ENCODE measurements at regions not wholly inside any gene's neighbourhood (a gene's known extent, or its start where the extent isn't known, plus 50 kb on each side); places are given as distances from the start of the nearest gene placed in this dataset.

DNA sequence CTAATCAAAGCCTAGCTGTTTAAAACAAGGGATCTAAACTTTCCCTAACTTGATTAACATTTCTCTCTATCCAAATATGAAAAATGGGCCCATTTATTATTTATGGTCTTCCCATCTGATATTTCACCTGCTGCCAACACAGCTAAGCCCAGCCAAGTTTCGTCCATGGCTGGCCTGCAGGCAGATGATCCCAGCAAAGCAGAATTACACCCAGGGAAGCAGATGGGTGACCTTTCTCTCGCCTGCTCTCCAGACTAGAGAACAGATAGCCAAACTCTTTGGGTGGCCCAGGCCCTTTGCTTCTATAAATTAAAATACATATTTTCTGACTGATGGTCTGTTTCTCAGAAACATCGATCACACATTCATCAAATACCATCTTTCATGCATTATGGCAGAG is 1038.8 kb downstream of the AGBL1 start:
- no peak overlapping the region for H3K27ac ChIP-seq (ENCODE audit: low read depth)
- H4K20me1 ChIP-seq (replicated peaks; ENCODE audit: insufficient read depth) = no peaks in the 10 kb centered on the region
- H3K4me1 ChIP-seq (ENCODE audit: insufficient read depth) = no peaks in the 10 kb centered on the region
- Mint-ChIP-seq H3K36me3 (ENCODE audit: low read depth) (no peaks in the 10 kb centered on the region), H3K9me3 (no peaks in the 10 kb centered on the region), H3K4me3 (no peak overlapping the region), H3K4me1 (no peaks in the 10 kb centered on the region), H3K27me3 (ENCODE audit: insufficient read depth, low read depth, poor library complexity) (no peaks in the 10 kb centered on the region), H3K27ac (no peak overlapping the region)
- peaks cover 7% of the 10 kb centered on the region; the same call in 1 of the 2 replicates for H3K9me2 ChIP-seq (ENCODE audit: insufficient read depth)
- no peaks in the 10 kb centered on the region for H3K27me3 ChIP-seq (ENCODE audit: insufficient read depth)
- no peaks in the 10 kb centered on the region for H3F3A ChIP-seq (replicated peaks; ENCODE audit: low read depth)
- H3K36me3 ChIP-seq (ENCODE audit: insufficient read depth) = no peaks in the 10 kb centered on the region
- no peak overlapping the region for H3K4me3 ChIP-seq
- no peak; the same call in 1 of the 3 replicates for ATAC-seq
- H2AFZ ChIP-seq = no peak overlapping the region
- TF ChIP-seq REST (IDR thresholded peaks at IDR 0.05; ENCODE audit: unreplicated experiment) = no peak
- no peak for TF ChIP-seq JUNB (IDR thresholded peaks at IDR 0.05; ENCODE audit: unreplicated experiment)
- TF ChIP-seq ZNF331 (CRISPR knock-in tag; IDR thresholded peaks at IDR 0.05; ENCODE audit: low read depth) = no peak
- no peak for TF ChIP-seq EZH2phosphoT487 (IDR thresholded peaks at IDR 0.05; ENCODE audit: unreplicated experiment)
- no peak for DNase-seq (ENCODE audit: low spot score)
- H3K79me2 ChIP-seq (replicated peaks; ENCODE audit: insufficient read depth) = no peaks in the 10 kb centered on the region
- H3K4me2 ChIP-seq = no peak overlapping the region

- ATAC-seq = no peak
- no peak overlapping the region for H3K27ac Mint-ChIP-seq
- TF ChIP-seq, protein P1, sequence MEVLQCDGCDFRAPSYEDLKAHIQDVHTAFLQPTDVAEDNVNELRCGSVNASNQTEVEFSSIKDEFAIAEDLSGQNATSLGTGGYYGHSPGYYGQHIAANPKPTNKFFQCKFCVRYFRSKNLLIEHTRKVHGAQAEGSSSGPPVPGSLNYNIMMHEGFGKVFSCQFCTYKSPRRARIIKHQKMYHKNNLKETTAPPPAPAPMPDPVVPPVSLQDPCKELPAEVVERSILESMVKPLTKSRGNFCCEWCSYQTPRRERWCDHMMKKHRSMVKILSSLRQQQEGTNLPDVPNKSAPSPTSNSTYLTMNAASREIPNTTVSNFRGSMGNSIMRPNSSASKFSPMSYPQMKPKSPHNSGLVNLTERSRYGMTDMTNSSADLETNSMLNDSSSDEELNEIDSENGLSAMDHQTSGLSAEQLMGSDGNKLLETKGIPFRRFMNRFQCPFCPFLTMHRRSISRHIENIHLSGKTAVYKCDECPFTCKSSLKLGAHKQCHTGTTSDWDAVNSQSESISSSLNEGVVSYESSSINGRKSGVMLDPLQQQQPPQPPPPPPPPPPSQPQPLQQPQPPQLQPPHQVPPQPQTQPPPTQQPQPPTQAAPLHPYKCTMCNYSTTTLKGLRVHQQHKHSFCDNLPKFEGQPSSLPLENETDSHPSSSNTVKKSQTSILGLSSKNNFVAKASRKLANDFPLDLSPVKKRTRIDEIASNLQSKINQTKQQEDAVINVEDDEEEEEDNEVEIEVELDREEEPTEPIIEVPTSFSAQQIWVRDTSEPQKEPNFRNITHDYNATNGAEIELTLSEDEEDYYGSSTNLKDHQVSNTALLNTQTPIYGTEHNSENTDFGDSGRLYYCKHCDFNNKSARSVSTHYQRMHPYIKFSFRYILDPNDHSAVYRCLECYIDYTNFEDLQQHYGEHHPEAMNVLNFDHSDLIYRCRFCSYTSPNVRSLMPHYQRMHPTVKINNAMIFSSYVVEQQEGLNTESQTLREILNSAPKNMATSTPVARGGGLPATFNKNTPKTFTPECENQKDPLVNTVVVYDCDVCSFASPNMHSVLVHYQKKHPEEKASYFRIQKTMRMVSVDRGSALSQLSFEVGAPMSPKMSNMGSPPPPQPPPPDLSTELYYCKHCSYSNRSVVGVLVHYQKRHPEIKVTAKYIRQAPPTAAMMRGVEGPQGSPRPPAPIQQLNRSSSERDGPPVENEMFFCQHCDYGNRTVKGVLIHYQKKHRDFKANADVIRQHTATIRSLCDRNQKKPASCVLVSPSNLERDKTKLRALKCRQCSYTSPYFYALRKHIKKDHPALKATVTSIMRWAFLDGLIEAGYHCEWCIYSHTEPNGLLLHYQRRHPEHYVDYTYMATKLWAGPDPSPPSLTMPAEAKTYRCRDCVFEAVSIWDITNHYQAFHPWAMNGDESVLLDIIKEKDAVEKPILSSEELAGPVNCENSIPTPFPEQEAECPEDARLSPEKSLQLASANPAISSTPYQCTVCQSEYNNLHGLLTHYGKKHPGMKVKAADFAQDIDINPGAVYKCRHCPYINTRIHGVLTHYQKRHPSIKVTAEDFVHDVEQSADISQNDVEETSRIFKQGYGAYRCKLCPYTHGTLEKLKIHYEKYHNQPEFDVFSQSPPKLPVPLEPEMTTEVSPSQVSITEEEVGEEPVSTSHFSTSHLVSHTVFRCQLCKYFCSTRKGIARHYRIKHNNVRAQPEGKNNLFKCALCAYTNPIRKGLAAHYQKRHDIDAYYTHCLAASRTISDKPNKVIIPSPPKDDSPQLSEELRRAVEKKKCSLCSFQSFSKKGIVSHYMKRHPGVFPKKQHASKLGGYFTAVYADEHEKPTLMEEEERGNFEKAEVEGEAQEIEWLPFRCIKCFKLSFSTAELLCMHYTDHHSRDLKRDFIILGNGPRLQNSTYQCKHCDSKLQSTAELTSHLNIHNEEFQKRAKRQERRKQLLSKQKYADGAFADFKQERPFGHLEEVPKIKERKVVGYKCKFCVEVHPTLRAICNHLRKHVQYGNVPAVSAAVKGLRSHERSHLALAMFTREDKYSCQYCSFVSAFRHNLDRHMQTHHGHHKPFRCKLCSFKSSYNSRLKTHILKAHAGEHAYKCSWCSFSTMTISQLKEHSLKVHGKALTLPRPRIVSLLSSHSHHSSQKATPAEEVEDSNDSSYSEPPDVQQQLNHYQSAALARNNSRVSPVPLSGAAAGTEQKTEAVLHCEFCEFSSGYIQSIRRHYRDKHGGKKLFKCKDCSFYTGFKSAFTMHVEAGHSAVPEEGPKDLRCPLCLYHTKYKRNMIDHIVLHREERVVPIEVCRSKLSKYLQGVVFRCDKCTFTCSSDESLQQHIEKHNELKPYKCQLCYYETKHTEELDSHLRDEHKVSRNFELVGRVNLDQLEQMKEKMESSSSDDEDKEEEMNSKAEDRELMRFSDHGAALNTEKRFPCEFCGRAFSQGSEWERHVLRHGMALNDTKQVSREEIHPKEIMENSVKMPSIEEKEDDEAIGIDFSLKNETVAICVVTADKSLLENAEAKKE (CRISPR knock-in tag; IDR thresholded peaks at IDR 0.05) = no peak
- TF ChIP-seq JUNB (IDR thresholded peaks at IDR 0.05; ENCODE audit: unreplicated experiment) = no peak
- TF ChIP-seq ZNF114 (CRISPR knock-in tag; IDR thresholded peaks at IDR 0.05) = no peak
- no peak for TF ChIP-seq ZNF331 (CRISPR knock-in tag; IDR thresholded peaks at IDR 0.05; ENCODE audit: low read depth)
- TF ChIP-seq EZH2 (IDR thresholded peaks at IDR 0.05; ENCODE audit: low read depth, unreplicated experiment) = no peak
- no peak for TF ChIP-seq POLR2AphosphoS5 (IDR thresholded peaks at IDR 0.05; ENCODE audit: low read depth)
- TF ChIP-seq, protein P2, sequence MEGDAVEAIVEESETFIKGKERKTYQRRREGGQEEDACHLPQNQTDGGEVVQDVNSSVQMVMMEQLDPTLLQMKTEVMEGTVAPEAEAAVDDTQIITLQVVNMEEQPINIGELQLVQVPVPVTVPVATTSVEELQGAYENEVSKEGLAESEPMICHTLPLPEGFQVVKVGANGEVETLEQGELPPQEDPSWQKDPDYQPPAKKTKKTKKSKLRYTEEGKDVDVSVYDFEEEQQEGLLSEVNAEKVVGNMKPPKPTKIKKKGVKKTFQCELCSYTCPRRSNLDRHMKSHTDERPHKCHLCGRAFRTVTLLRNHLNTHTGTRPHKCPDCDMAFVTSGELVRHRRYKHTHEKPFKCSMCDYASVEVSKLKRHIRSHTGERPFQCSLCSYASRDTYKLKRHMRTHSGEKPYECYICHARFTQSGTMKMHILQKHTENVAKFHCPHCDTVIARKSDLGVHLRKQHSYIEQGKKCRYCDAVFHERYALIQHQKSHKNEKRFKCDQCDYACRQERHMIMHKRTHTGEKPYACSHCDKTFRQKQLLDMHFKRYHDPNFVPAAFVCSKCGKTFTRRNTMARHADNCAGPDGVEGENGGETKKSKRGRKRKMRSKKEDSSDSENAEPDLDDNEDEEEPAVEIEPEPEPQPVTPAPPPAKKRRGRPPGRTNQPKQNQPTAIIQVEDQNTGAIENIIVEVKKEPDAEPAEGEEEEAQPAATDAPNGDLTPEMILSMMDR (conservative IDR thresholded peaks at IDR 0.05; ENCODE audit: low read depth in 2 of 2) = no peak
- TF ChIP-seq STAT1 (IDR thresholded peaks at IDR 0.05; ENCODE audit: unreplicated experiment) = no peak
- TF ChIP-seq EZH2phosphoT487 (IDR thresholded peaks at IDR 0.05; ENCODE audit: unreplicated experiment) = no peak
- TF ChIP-seq NANOG (IDR thresholded peaks at IDR 0.05; ENCODE audit: borderline replicate concordance) = no peak
Measured at GRCh38 chr15:87115795-87116194, 1036.1 kb downstream of the AGBL1 start.

More at GRCh38 chr15:87115795-87116194, 1036.1 kb downstream of the AGBL1 start:
- no peak for DNase-seq (ENCODE audit: low spot score)
- no peak overlapping the region for H3K4me3 ChIP-seq
- Mint-ChIP-seq H3K27me3 (ENCODE audit: insufficient read depth, low read depth, poor library complexity) (no peaks in the 10 kb centered on the region), H3K4me3 (no peak overlapping the region), H3K4me1 (no peaks in the 10 kb centered on the region), H3K36me3 (ENCODE audit: low read depth) (no peaks in the 10 kb centered on the region), H3K9me3 (no peaks in the 10 kb centered on the region)
- no peaks in the 10 kb centered on the region for H3K36me3 ChIP-seq (ENCODE audit: insufficient read depth)
- H3K9me2 ChIP-seq (ENCODE audit: insufficient read depth) = peaks cover 7% of the 10 kb centered on the region; the same call in 1 of the 2 replicates
- H3K4me2 ChIP-seq = no peak overlapping the region
- H3F3A ChIP-seq (replicated peaks; ENCODE audit: low read depth) = no peaks in the 10 kb centered on the region
- H3K79me2 ChIP-seq (replicated peaks; ENCODE audit: insufficient read depth) = no peaks in the 10 kb centered on the region
- H2AFZ ChIP-seq = no peak overlapping the region
- no peaks in the 10 kb centered on the region for H3K4me1 ChIP-seq (ENCODE audit: insufficient read depth)
- no peaks in the 10 kb centered on the region for H3K27me3 ChIP-seq (ENCODE audit: insufficient read depth)
- no peaks in the 10 kb centered on the region for H4K20me1 ChIP-seq (replicated peaks; ENCODE audit: insufficient read depth)
- H3K27ac ChIP-seq (ENCODE audit: low read depth) = no peak overlapping the region
